Dendritic cell treated with granulocyte-macrophage colony-stimulating factor and Interleukin-4, amounts not matched to agents 40 ng/mL and 50 ng/mL, for 4 days (primary cell): ENCODE measurements at regions not wholly inside any gene's neighbourhood (a gene's known extent, or its start where the extent isn't known, plus 50 kb on each side); places are given as distances from the start of the nearest gene placed in this dataset.
A peak's percentile ranks its signal among the peaks of the same experiment; 100 is the strongest.
"Not testable (repeated sequence)": the region's sequence is repeated elsewhere in the genome, so short reads cannot be mapped to it uniquely, and the experiment has no call there.

Experiments
- H3K27ac Mint-ChIP-seq: one replicate; pipeline ENCODE4 v1.8.0; 2022; ENCODE audit warnings: mild to moderate bottlenecking, mixed read lengths
- H3K27me3 Mint-ChIP-seq: one replicate; pipeline ENCODE4 v1.8.0; 2022; ENCODE audit warnings: mild to moderate bottlenecking, mixed read lengths
- H3K36me3 Mint-ChIP-seq: one replicate; pipeline ENCODE4 v1.8.0; 2022; ENCODE audit warnings: low read depth, mixed read lengths
- H3K4me1 Mint-ChIP-seq: one replicate; pipeline ENCODE4 v1.8.0; 2022; ENCODE audit warnings: low read depth, mixed read lengths
- H3K4me3 Mint-ChIP-seq: one replicate; pipeline ENCODE4 v1.8.0; 2022; ENCODE audit warnings: mild to moderate bottlenecking, moderate library complexity, mixed read lengths
- H3K9me3 Mint-ChIP-seq: one replicate; pipeline ENCODE4 v1.8.0; 2022; ENCODE audit warnings: mixed read lengths
- intact Hi-C: fragments of 100-400 bp; cut with micrococcal nuclease; formaldehyde crosslinking; loops from one replicate; pipeline ENCODE4 v1.15.0; 2022

- Mint-ChIP-seq H3K36me3 (no peaks in the 10 kb centered on the region), H3K4me3 (no peak overlapping the region), H3K27ac (no peak overlapping the region)
Measured at GRCh38 chr3:40695848-40696247, 171.1 kb downstream of the ZNF621 start.

GRCh38 chr3:40698611-40699010 is 173.9 kb downstream of the ZNF621 start:
- H3K27ac Mint-ChIP-seq, H3K4me3 Mint-ChIP-seq, H3K27me3 Mint-ChIP-seq, H3K36me3 Mint-ChIP-seq, H3K9me3 Mint-ChIP-seq, intact Hi-C loops: not testable (repeated sequence)
- peaks cover 26% of the 10 kb centered on the region for H3K4me1 Mint-ChIP-seq

More at GRCh38 chr3:40695848-40696247, 171.1 kb downstream of the ZNF621 start:
- Mint-ChIP-seq H3K9me3 (no peaks in the 10 kb centered on the region), H3K27me3 (peaks cover 4% of the 10 kb centered on the region), H3K4me1 (peaks cover 35% of the 10 kb centered on the region)
- intact Hi-C loops = no loop called here

- intact Hi-C loops = no loop called here
- Mint-ChIP-seq H3K27me3 (peaks cover 2% of the 10 kb centered on the region), H3K9me3 (no peaks in the 10 kb centered on the region), H3K27ac (no peak overlapping the region), H3K4me3 (no peak overlapping the region), H3K4me1 (peaks cover 7% of the 10 kb centered on the region), H3K36me3 (no peaks in the 10 kb centered on the region)
Measured at GRCh38 chr3:40701016-40701588, 176.3 kb downstream of the ZNF621 start.

GRCh38 chr3:40704224-40704623 is 179.5 kb downstream of the ZNF621 start:
- Mint-ChIP-seq H3K36me3 (no peaks in the 10 kb centered on the region), H3K9me3 (no peaks in the 10 kb centered on the region)

GRCh38 chr3:40705663-40706062 is 180.9 kb downstream of the ZNF621 start:
- H3K4me1 Mint-ChIP-seq = no peaks in the 10 kb centered on the region

More at GRCh38 chr3:40704224-40704623, 179.5 kb downstream of the ZNF621 start:
- intact Hi-C loops = no loop called here
- Mint-ChIP-seq H3K4me1 (peaks cover 6% of the 10 kb centered on the region), H3K4me3 (no peak overlapping the region), H3K27ac (no peak overlapping the region), H3K27me3 (peaks cover 2% of the 10 kb centered on the region)

GRCh38 chr3:40713306-40713705 is 188.5 kb downstream of the ZNF621 start:
- Mint-ChIP-seq H3K4me3 (no peak overlapping the region), H3K4me1 (peaks cover 34% of the 10 kb centered on the region), H3K36me3 (no peaks in the 10 kb centered on the region), H3K27ac (peak overlapping the region; percentile 23), H3K27me3 (peaks cover 7% of the 10 kb centered on the region), H3K9me3 (no peaks in the 10 kb centered on the region)
- intact Hi-C loops = no loop called here

More at GRCh38 chr3:40705663-40706062, 180.9 kb downstream of the ZNF621 start:
- Mint-ChIP-seq H3K9me3 (no peaks in the 10 kb centered on the region), H3K4me3 (no peak overlapping the region), H3K27me3 (peaks cover 4% of the 10 kb centered on the region), H3K27ac (no peak overlapping the region), H3K36me3 (no peaks in the 10 kb centered on the region)
- intact Hi-C loops = no loop called here

- peaks cover 7% of the 10 kb centered on the region for H3K27me3 Mint-ChIP-seq
- H3K27ac Mint-ChIP-seq = no peak overlapping the region
- no peaks in the 10 kb centered on the region for H3K36me3 Mint-ChIP-seq
- no peak overlapping the region for H3K4me3 Mint-ChIP-seq
- no peaks in the 10 kb centered on the region for H3K9me3 Mint-ChIP-seq
- H3K4me1 Mint-ChIP-seq = peaks cover 39% of the 10 kb centered on the region
- intact Hi-C loops = no loop called here
Measured at GRCh38 chr3:40713795-40714194, 189.0 kb downstream of the ZNF621 start.

- peaks cover 41% of the 10 kb centered on the region for H3K4me1 Mint-ChIP-seq
- peak overlapping the region; percentile 64 for H3K27ac Mint-ChIP-seq
- intact Hi-C loops = no loop called here
- no peaks in the 10 kb centered on the region for H3K36me3 Mint-ChIP-seq
- no peaks in the 10 kb centered on the region for H3K9me3 Mint-ChIP-seq
- no peak overlapping the region for H3K4me3 Mint-ChIP-seq
- peaks cover 4% of the 10 kb centered on the region for H3K27me3 Mint-ChIP-seq
Measured at GRCh38 chr3:40714771-40715345, 190.1 kb downstream of the ZNF621 start.

- intact Hi-C loops = no loop called here
- H3K27me3 Mint-ChIP-seq = peaks cover 4% of the 10 kb centered on the region
- H3K36me3 Mint-ChIP-seq = no peaks in the 10 kb centered on the region
- H3K9me3 Mint-ChIP-seq = no peaks in the 10 kb centered on the region
- H3K4me1 Mint-ChIP-seq = peaks cover 41% of the 10 kb centered on the region
- peak overlapping the region; percentile 64 for H3K27ac Mint-ChIP-seq
- H3K4me3 Mint-ChIP-seq = no peak overlapping the region
Measured at GRCh38 chr3:40715551-40715950, 190.8 kb downstream of the ZNF621 start.

- H3K27ac Mint-ChIP-seq = peak overlapping the region; percentile 33
Measured at GRCh38 chr3:40717471-40717870, 192.7 kb downstream of the ZNF621 start.

GRCh38 chr3:40718209-40718608 is 193.4 kb downstream of the ZNF621 start:
- Mint-ChIP-seq H3K27ac (peak overlapping the region; percentile 33), H3K4me3 (no peak overlapping the region), H3K9me3 (no peaks in the 10 kb centered on the region), H3K36me3 (no peaks in the 10 kb centered on the region), H3K27me3 (peaks cover 4% of the 10 kb centered on the region), H3K4me1 (peaks cover 41% of the 10 kb centered on the region)
- intact Hi-C loops = no loop called here

More at GRCh38 chr3:40717471-40717870, 192.7 kb downstream of the ZNF621 start:
- no peak overlapping the region for H3K4me3 Mint-ChIP-seq
- H3K4me1 Mint-ChIP-seq = peaks cover 41% of the 10 kb centered on the region
- H3K27me3 Mint-ChIP-seq = peaks cover 4% of the 10 kb centered on the region
- no peaks in the 10 kb centered on the region for H3K9me3 Mint-ChIP-seq
- H3K36me3 Mint-ChIP-seq = no peaks in the 10 kb centered on the region
- intact Hi-C loops = no loop called here

- Mint-ChIP-seq H3K36me3 (no peaks in the 10 kb centered on the region), H3K4me3 (no peak overlapping the region)
- intact Hi-C loops = no loop called here
Measured at GRCh38 chr3:40718681-40719080, 193.9 kb downstream of the ZNF621 start.

GRCh38 chr3:40719660-40720287 is 195.0 kb downstream of the ZNF621 start:
- H3K4me1 Mint-ChIP-seq = peaks cover 35% of the 10 kb centered on the region
- no peaks in the 10 kb centered on the region for H3K36me3 Mint-ChIP-seq
- intact Hi-C loops = loop anchor here (5.0 kb wide), 1 partner anchor 38 kb away; no protein-coding TSS in a partner anchor
- H3K9me3 Mint-ChIP-seq = no peaks in the 10 kb centered on the region
- no peak overlapping the region for H3K4me3 Mint-ChIP-seq
- no peaks in the 10 kb centered on the region for H3K27me3 Mint-ChIP-seq
- no peak overlapping the region for H3K27ac Mint-ChIP-seq

More at GRCh38 chr3:40718681-40719080, 193.9 kb downstream of the ZNF621 start:
- Mint-ChIP-seq H3K27me3 (peaks cover 2% of the 10 kb centered on the region), H3K27ac (peak overlapping the region; percentile 33), H3K4me1 (peaks cover 41% of the 10 kb centered on the region), H3K9me3 (no peaks in the 10 kb centered on the region)

GRCh38 chr3:40720341-40720740 is 195.6 kb downstream of the ZNF621 start:
- Mint-ChIP-seq H3K4me3 (no peak overlapping the region), H3K27ac (no peak overlapping the region), H3K27me3 (no peaks in the 10 kb centered on the region), H3K4me1 (peaks cover 29% of the 10 kb centered on the region), H3K36me3 (no peaks in the 10 kb centered on the region), H3K9me3 (no peaks in the 10 kb centered on the region)
- intact Hi-C loops = loop anchor here (5.0 kb wide), 1 partner anchor 37 kb away; no protein-coding TSS in a partner anchor
